Vagina (tissue), 2 donors: ENCODE measurements at regions not wholly inside any gene's neighbourhood (a gene's known extent, or its start where the extent isn't known, plus 50 kb on each side); places are given as distances from the start of the nearest gene placed in this dataset.
A peak's percentile ranks its signal among the peaks of the same experiment; 100 is the strongest.

Experiments
- DNase-seq, 2 donors: peaks; one replicate each; pipeline ENCODE4 v3.0.0-alpha.2; 2017; ENCODE audit errors: extremely low spot score in 2 of 2
- H3K27ac ChIP-seq: fragments of 200-600 bp; sonication (generic); one replicate; pipeline ENCODE4 v1.5.1; 2019
- H3K27me3 ChIP-seq: fragments of 200-600 bp; sonication (generic); one replicate; pipeline ENCODE4 v1.5.1; 2019
- H3K36me3 ChIP-seq, 2 donors: fragments of 200-600 bp; sonication (generic); one replicate each; pipeline ENCODE4 v1.5.1; 2017 to 2019
- H3K4me1 ChIP-seq: fragments of 200-600 bp; sonication (generic); one replicate; pipeline ENCODE4 v1.5.1; 2019
- H3K4me3 ChIP-seq, 2 donors: fragments of 200-600 bp; sonication (generic); 1 replicate in 1 of 2; 2 replicates in 1 of 2; pipeline ENCODE4 v1.5.1; 2016 to 2019
- H3K9me3 ChIP-seq: fragments of 200-600 bp; sonication (generic); one replicate; pipeline ENCODE4 v1.5.1; 2019
- CTCF ChIP-seq, 3 experiments: fragments of 450-650 bp in 2 of 3; fragments of 200-600 bp in 1 of 3; sonication (generic) in 1 of 3; IDR thresholded peaks; one replicate each; pipeline ENCODE4 v1.5.1; 2017 to 2019; ENCODE audit warnings: antibody characterized with exemption in 3 of 3, mild to moderate bottlenecking in 2 of 3, moderate library complexity in 2 of 3
- POLR2A ChIP-seq, 2 donors: fragments of 450-650 bp; IDR thresholded peaks; one replicate each; pipeline ENCODE4 v1.6.1; 2017; ENCODE audit warnings: antibody characterized with exemption in 2 of 2, mild to moderate bottlenecking in 2 of 2, moderate library complexity in 2 of 2
- POLR2AphosphoS5 ChIP-seq, 2 donors: sonication (generic); formaldehyde crosslinking; IDR thresholded peaks; one replicate each; pipeline ENCODE4 v1.9.0; 2017; ENCODE audit warnings: antibody characterized with exemption in 2 of 2, mild to moderate bottlenecking in 2 of 2, low read depth in 1 of 2; ENCODE audit not compliant: insufficient read depth in 1 of 2
- intact Hi-C: fragments of 100-400 bp; cut with DNase I; formaldehyde crosslinking; loops from one replicate; pipeline ENCODE4 v1.15.1; 2023

- DNase-seq: no peak
- H3K27me3 ChIP-seq: no peaks in the 10 kb centered on the region
- intact Hi-C loops: no loop called here
- H3K36me3 ChIP-seq: no peaks in the 10 kb centered on the region
- H3K4me1 ChIP-seq: peaks cover 13% of the 10 kb centered on the region
- TF ChIP-seq POLR2A (IDR thresholded peaks at IDR 0.05) (no peak), CTCF (IDR thresholded peaks at IDR 0.05) (no peak), POLR2AphosphoS5 (IDR thresholded peaks at IDR 0.05; ENCODE audit: insufficient read depth in 1 of 2, low read depth in 1 of 2) (no peak)
- no peaks in the 10 kb centered on the region for H3K9me3 ChIP-seq
- H3K4me3 ChIP-seq: no peak overlapping the region
- H3K27ac ChIP-seq: no peak overlapping the region
Observed at GRCh38 chr14:53215101-53215500, 62.0 kb upstream of the DDHD1 start.

- Histone ChIP-seq H3K27me3 (no peaks in the 10 kb centered on the region), H3K36me3 (no peaks in the 10 kb centered on the region), H3K9me3 (no peaks in the 10 kb centered on the region), H3K27ac (no peak overlapping the region), H3K4me3 (no peak overlapping the region), H3K4me1 (peaks cover 13% of the 10 kb centered on the region)
- DNase-seq: no peak
- TF ChIP-seq POLR2AphosphoS5 (IDR thresholded peaks at IDR 0.05; ENCODE audit: insufficient read depth in 1 of 2, low read depth in 1 of 2) (no peak), CTCF (IDR thresholded peaks at IDR 0.05) (no peak), POLR2A (IDR thresholded peaks at IDR 0.05) (no peak)
- intact Hi-C loops: no loop called here
Observed at GRCh38 chr14:53214384-53214783, 61.3 kb upstream of the DDHD1 start.

- no peak for DNase-seq
- intact Hi-C loops: no loop called here
Observed at GRCh38 chr14:53213761-53214160, 60.6 kb upstream of the DDHD1 start.

GRCh38 chr14:53209370-53209769 lies 56.2 kb upstream of the DDHD1 start:
- TF ChIP-seq POLR2AphosphoS5 (IDR thresholded peaks at IDR 0.05; ENCODE audit: insufficient read depth in 1 of 2, low read depth in 1 of 2) (peak in 1 of 2 donors; percentile 69), CTCF (IDR thresholded peaks at IDR 0.05) (no peak), POLR2A (IDR thresholded peaks at IDR 0.05) (no peak)
- intact Hi-C loops: no loop called here

More at GRCh38 chr14:53213761-53214160, 60.6 kb upstream of the DDHD1 start:
- no peaks in the 10 kb centered on the region for H3K27me3 ChIP-seq
- no peak for TF ChIP-seq POLR2A (IDR thresholded peaks at IDR 0.05)
- no peak for TF ChIP-seq POLR2AphosphoS5 (IDR thresholded peaks at IDR 0.05; ENCODE audit: insufficient read depth in 1 of 2, low read depth in 1 of 2)
- TF ChIP-seq CTCF (IDR thresholded peaks at IDR 0.05): no peak
- H3K4me3 ChIP-seq: no peak overlapping the region
- no peaks in the 10 kb centered on the region for H3K36me3 ChIP-seq
- H3K27ac ChIP-seq: no peak overlapping the region
- H3K9me3 ChIP-seq: no peaks in the 10 kb centered on the region
- peaks cover 11% of the 10 kb centered on the region for H3K4me1 ChIP-seq

More at GRCh38 chr14:53209370-53209769, 56.2 kb upstream of the DDHD1 start:
- Histone ChIP-seq H3K27me3 (no peaks in the 10 kb centered on the region), H3K4me3 (no peak overlapping the region), H3K4me1 (no peaks in the 10 kb centered on the region), H3K36me3 (no peaks in the 10 kb centered on the region), H3K9me3 (no peaks in the 10 kb centered on the region), H3K27ac (no peak overlapping the region)
- DNase-seq: no peak
